Type B pancreatic cell (in vitro differentiated cells): ENCODE measurements at regions not wholly inside any gene's neighbourhood (a gene's known extent, or its start where the extent isn't known, plus 50 kb on each side); places are given as distances from the start of the nearest gene placed in this dataset.

Experiments used
- DNase-seq: peaks from one replicate; pipeline ENCODE4 v3.0.0; 2021; ENCODE audit warnings: mixed read lengths; ENCODE audit not compliant: unreplicated experiment; ENCODE audit errors: extremely low spot score
- H3K27ac Mint-ChIP-seq: 2 replicates; pipeline ENCODE4 v1.8.0; 2021; ENCODE audit warnings: mild to moderate bottlenecking, mixed read lengths
- H3K27me3 Mint-ChIP-seq: 2 replicates; pipeline ENCODE4 v1.8.0; 2021; ENCODE audit warnings: mixed read lengths
- H3K36me3 Mint-ChIP-seq: 2 replicates; pipeline ENCODE4 v1.8.0; 2021; ENCODE audit warnings: mixed read lengths
- H3K4me1 Mint-ChIP-seq: one replicate; pipeline ENCODE4 v1.8.0; 2021; ENCODE audit warnings: mixed read lengths; ENCODE audit not compliant: unreplicated experiment
- H3K4me3 Mint-ChIP-seq: 2 replicates; pipeline ENCODE4 v1.8.0; 2021; ENCODE audit warnings: mild to moderate bottlenecking, mixed read lengths
- H3K9me3 Mint-ChIP-seq: 2 replicates; pipeline ENCODE4 v1.8.0; 2021; ENCODE audit warnings: mixed read lengths
- CTCF ChIP-seq: fragments of 200-600 bp; sonication (generic); conservative IDR thresholded peaks from 2 replicates; pipeline ENCODE4 v1.5.0; 2021; ENCODE audit warnings: antibody characterized with exemption, mild to moderate bottlenecking

- no peak for TF ChIP-seq CTCF
- no peak overlapping the region for H3K4me3 Mint-ChIP-seq
- no peaks in the 10 kb centered on the region for H3K4me1 Mint-ChIP-seq
- no peak overlapping the region for H3K27ac Mint-ChIP-seq
- H3K9me3 Mint-ChIP-seq, result peaks cover 4% of the 10 kb centered on the region
- H3K27me3 Mint-ChIP-seq, result no peaks in the 10 kb centered on the region
- DNase-seq, result no peak
- H3K36me3 Mint-ChIP-seq, result no peaks in the 10 kb centered on the region
Observed at GRCh38 chr4:58561170-58561569, 1451.0 kb upstream of the IGFBP7 start.

- H3K9me3 Mint-ChIP-seq, result peaks cover 4% of the 10 kb centered on the region
- H3K36me3 Mint-ChIP-seq, result no peaks in the 10 kb centered on the region
- DNase-seq, result no peak
- H3K27ac Mint-ChIP-seq, result peak overlapping the region; percentile 19
- no peaks in the 10 kb centered on the region for H3K27me3 Mint-ChIP-seq
- TF ChIP-seq CTCF, result no peak
- H3K4me1 Mint-ChIP-seq, result no peaks in the 10 kb centered on the region
- no peak overlapping the region for H3K4me3 Mint-ChIP-seq
Observed at GRCh38 chr4:58560736-58561135, 1450.6 kb upstream of the IGFBP7 start.

- peak overlapping the region; percentile 56 for H3K4me3 Mint-ChIP-seq
- peak overlapping the region; percentile 95 for H3K27ac Mint-ChIP-seq
- H3K4me1 Mint-ChIP-seq, result no peaks in the 10 kb centered on the region
- no peak for TF ChIP-seq CTCF
- peaks cover 4% of the 10 kb centered on the region for H3K9me3 Mint-ChIP-seq
- H3K27me3 Mint-ChIP-seq, result no peaks in the 10 kb centered on the region
- H3K36me3 Mint-ChIP-seq, result no peaks in the 10 kb centered on the region
- no peak for DNase-seq
Observed at GRCh38 chr4:58553679-58554078, 1443.5 kb upstream of the IGFBP7 start.

GRCh38 chr4:58553031-58553430 lies 1442.8 kb upstream of the IGFBP7 start:
- TF ChIP-seq CTCF, result no peak
- Mint-ChIP-seq H3K27me3 (no peaks in the 10 kb centered on the region), H3K36me3 (no peaks in the 10 kb centered on the region), H3K27ac (peak overlapping the region; percentile 95), H3K4me1 (no peaks in the 10 kb centered on the region), H3K9me3 (peaks cover 4% of the 10 kb centered on the region), H3K4me3 (no peak overlapping the region)
- DNase-seq, result no peak

- Mint-ChIP-seq H3K27me3 (no peaks in the 10 kb centered on the region), H3K4me3 (no peak overlapping the region), H3K9me3 (peaks cover 3% of the 10 kb centered on the region), H3K4me1 (no peaks in the 10 kb centered on the region), H3K36me3 (no peaks in the 10 kb centered on the region), H3K27ac (no peak overlapping the region)
- TF ChIP-seq CTCF, result no peak
- no peak for DNase-seq
Observed at GRCh38 chr4:58551676-58552075, 1441.5 kb upstream of the IGFBP7 start.

- no peak for DNase-seq
- H3K4me3 Mint-ChIP-seq, result no peak overlapping the region
- H3K36me3 Mint-ChIP-seq, result no peaks in the 10 kb centered on the region
- H3K27ac Mint-ChIP-seq, result no peak overlapping the region
- H3K9me3 Mint-ChIP-seq, result no peaks in the 10 kb centered on the region
- H3K27me3 Mint-ChIP-seq, result no peaks in the 10 kb centered on the region
- H3K4me1 Mint-ChIP-seq, result no peaks in the 10 kb centered on the region
- TF ChIP-seq CTCF, result no peak
Observed at GRCh38 chr4:58543465-58543864, 1433.3 kb upstream of the IGFBP7 start.
